ENCODE measurements at regions not wholly inside any gene's neighbourhood (a gene's known extent, or its start where the extent isn't known, plus 50 kb on each side); places are given as distances from the start of the nearest gene placed in this dataset.

- H3K79me2 ChIP-seq (ENCODE audit: control insufficient read depth, insufficient read depth, low read length), result no peaks in the 10 kb centered on the region
- no peaks in the 10 kb centered on the region for H3K36me3 ChIP-seq (ENCODE audit: control insufficient read depth in 2 of 2, extremely low read depth in 1 of 2, insufficient read depth in 2 of 2, low read length in 2 of 2)
- TF ChIP-seq MAX (IDR thresholded peaks at IDR 0.05; ENCODE audit: insufficient read depth, insufficient read length), result no peak
- no peak for TF ChIP-seq FOS (IDR thresholded peaks at IDR 0.05; ENCODE audit: borderline replicate concordance, insufficient read depth, low read length)
- no peak for TF ChIP-seq JUN (IDR thresholded peaks at IDR 0.05; ENCODE audit: borderline replicate concordance, insufficient read depth, insufficient read length, low read depth)
- no peak for TF ChIP-seq MYC (IDR thresholded peaks at IDR 0.05; ENCODE audit: low read depth, low read length)
- no peak for TF ChIP-seq EZH2 (IDR thresholded peaks at IDR 0.05; ENCODE audit: borderline replicate concordance, low read depth, low read length, severe bottlenecking)
- no peak for TF ChIP-seq GATA2 (IDR thresholded peaks at IDR 0.05; ENCODE audit: insufficient read depth, insufficient read length, low read depth, low read length)
- TF ChIP-seq, protein P1, sequence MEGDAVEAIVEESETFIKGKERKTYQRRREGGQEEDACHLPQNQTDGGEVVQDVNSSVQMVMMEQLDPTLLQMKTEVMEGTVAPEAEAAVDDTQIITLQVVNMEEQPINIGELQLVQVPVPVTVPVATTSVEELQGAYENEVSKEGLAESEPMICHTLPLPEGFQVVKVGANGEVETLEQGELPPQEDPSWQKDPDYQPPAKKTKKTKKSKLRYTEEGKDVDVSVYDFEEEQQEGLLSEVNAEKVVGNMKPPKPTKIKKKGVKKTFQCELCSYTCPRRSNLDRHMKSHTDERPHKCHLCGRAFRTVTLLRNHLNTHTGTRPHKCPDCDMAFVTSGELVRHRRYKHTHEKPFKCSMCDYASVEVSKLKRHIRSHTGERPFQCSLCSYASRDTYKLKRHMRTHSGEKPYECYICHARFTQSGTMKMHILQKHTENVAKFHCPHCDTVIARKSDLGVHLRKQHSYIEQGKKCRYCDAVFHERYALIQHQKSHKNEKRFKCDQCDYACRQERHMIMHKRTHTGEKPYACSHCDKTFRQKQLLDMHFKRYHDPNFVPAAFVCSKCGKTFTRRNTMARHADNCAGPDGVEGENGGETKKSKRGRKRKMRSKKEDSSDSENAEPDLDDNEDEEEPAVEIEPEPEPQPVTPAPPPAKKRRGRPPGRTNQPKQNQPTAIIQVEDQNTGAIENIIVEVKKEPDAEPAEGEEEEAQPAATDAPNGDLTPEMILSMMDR (IDR thresholded peaks at IDR 0.05; ENCODE audit: extremely low read depth in 1 of 2, insufficient read depth in 1 of 2, low read depth in 1 of 2, low read length in 2 of 2), result no peak
- TF ChIP-seq POLR2AphosphoS5 (IDR thresholded peaks at IDR 0.05; ENCODE audit: insufficient read depth, low read depth, low read length), result no peak
- TF ChIP-seq POLR2A (IDR thresholded peaks at IDR 0.05; ENCODE audit: low read depth, low read length), result no peak
- no peak overlapping the region for H3K9ac ChIP-seq (replicated peaks; ENCODE audit: extremely low read depth, insufficient read depth, low read length)
- intact Hi-C loops (cut with micrococcal nuclease) (no loop called here), dilution Hi-C loops (cut with MboI; ENCODE audit: extremely low pct_ligation_motif_present, low sequenced_read_pairs) (no loop called here)
- FAIRE-seq (no peak), DNase-seq (ENCODE audit: low read depth, low spot score) (no peak)
- no peaks in the 10 kb centered on the region for H3K9me3 ChIP-seq (replicated peaks; ENCODE audit: control insufficient read depth, insufficient read depth, low read length)
- POLR2A ChIA-PET, result no interaction called here
- no peaks in the 10 kb centered on the region for H4K20me1 ChIP-seq (replicated peaks; ENCODE audit: control insufficient read depth, extremely low read depth, insufficient read depth, low read length)
- BruUV-seq (replicated peaks), result no TSS peak
- CTCF ChIA-PET, result interaction anchor here (0.7 to 2.1 kb wide), 11 partner anchors 9 to 105 kb away, joined by 3 to 11 read pairs (median 4); partner anchors contain the start of gene CCBE1
- no peak overlapping the region for H3K4me3 ChIP-seq (replicated peaks in 1 of 3; ENCODE audit: insufficient read depth in 1 of 3, low read depth in 1 of 3, low read length in 3 of 3)
- H2AFZ ChIP-seq (ENCODE audit: low read depth, low read length), result no peak overlapping the region
- H3K27ac ChIP-seq (ENCODE audit: insufficient read depth, low read depth, low read length), result no peak overlapping the region
- H3K4me2 ChIP-seq (ENCODE audit: insufficient read depth, low read length), result no peak overlapping the region
- no peaks in the 10 kb centered on the region for H3K9me1 ChIP-seq (replicated peaks; ENCODE audit: control insufficient read depth, extremely low read depth, insufficient read depth, low read length)
- no peaks in the 10 kb centered on the region for H3K27me3 ChIP-seq (ENCODE audit: control insufficient read depth in 2 of 2, insufficient read depth in 2 of 2, low read length in 2 of 2)
- H3K4me1 ChIP-seq (ENCODE audit: control insufficient read depth, extremely low read depth, insufficient read depth, low read length), result no peaks in the 10 kb centered on the region
Measured at GRCh38 chr18:59763541-59764136, 66.4 kb upstream of the CCBE1 start.
